ENCODE measurements at regions not wholly inside any gene's neighbourhood (a gene's known extent, or its start where the extent isn't known, plus 50 kb on each side); places are given as distances from the start of the nearest gene placed in this dataset.
A peak's percentile ranks its signal among the peaks of the same experiment; 100 is the strongest.

- no peak for TF ChIP-seq BHLHE40 (IDR thresholded peaks at IDR 0.05; ENCODE audit: borderline replicate concordance)
- no peak for TF ChIP-seq ARNT (IDR thresholded peaks at IDR 0.05)
- TF ChIP-seq SUZ12 (IDR thresholded peaks at IDR 0.05), result no peak
- TF ChIP-seq FOXM1 (IDR thresholded peaks at IDR 0.05; ENCODE audit: borderline replicate concordance), result no peak
- no peak for TF ChIP-seq ZNF384 (IDR thresholded peaks at IDR 0.05)
- TF ChIP-seq TARDBP (IDR thresholded peaks at IDR 0.05), result no peak
- no peak for TF ChIP-seq FOXA1 (IDR thresholded peaks at IDR 0.05)
- TF ChIP-seq CTBP1 (IDR thresholded peaks at IDR 0.05; ENCODE audit: borderline replicate concordance), result no peak
- no peak for TF ChIP-seq FOXK2 (IDR thresholded peaks at IDR 0.05)
- no peak for DNase-seq (ENCODE audit: extremely low spot score)
- POLR2A ChIA-PET, result interaction anchor here (1.0 kb wide), 1 partner anchor 115 kb away, joined by 3 read pairs; no protein-coding TSS in a partner anchor
- CTCF ChIA-PET, result no interaction called here
Measured at GRCh38 chr12:45613855-45614254, 115.7 kb upstream of the ARID2 start.

GRCh38 chr12:45615268-45615667 lies 114.2 kb upstream of the ARID2 start:
- POLR2A ChIA-PET, result no interaction called here
- peak; percentile 32 for DNase-seq (ENCODE audit: extremely low spot score)
- TF ChIP-seq FOXM1 (IDR thresholded peaks at IDR 0.05; ENCODE audit: borderline replicate concordance) (no peak), BHLHE40 (IDR thresholded peaks at IDR 0.05; ENCODE audit: borderline replicate concordance) (no peak), SP1 (IDR thresholded peaks at IDR 0.05) (no peak), NFRKB (IDR thresholded peaks at IDR 0.05) (no peak), SUZ12 (IDR thresholded peaks at IDR 0.05) (no peak), L3MBTL2 (conservative IDR thresholded peaks at IDR 0.05) (no peak), HDGF (IDR thresholded peaks at IDR 0.05; ENCODE audit: borderline replicate concordance) (no peak), CTBP1 (IDR thresholded peaks at IDR 0.05; ENCODE audit: borderline replicate concordance) (peak; percentile 93), ZNF384 (IDR thresholded peaks at IDR 0.05) (no peak), ELF4 (IDR thresholded peaks at IDR 0.05) (no peak), PKNOX1 (IDR thresholded peaks at IDR 0.05) (peak; percentile 96), TARDBP (IDR thresholded peaks at IDR 0.05) (no peak), ARNT (IDR thresholded peaks at IDR 0.05) (no peak), LEF1 (IDR thresholded peaks at IDR 0.05; ENCODE audit: borderline replicate concordance) (no peak), FOXK2 (IDR thresholded peaks at IDR 0.05) (0 out of 2 replicates have a peak, but pooled peaks have one; percentile 69), FOXA1 (IDR thresholded peaks at IDR 0.05) (peak; percentile 86)
- CTCF ChIA-PET, result interaction anchor here (0.7 kb wide), 1 partner anchor 13 kb away, joined by 3 read pairs; no protein-coding TSS in a partner anchor

GRCh38 chr12:45619736-45620135 lies 109.8 kb upstream of the ARID2 start:
- DNase-seq (ENCODE audit: extremely low spot score), result no peak
- no peak for TF ChIP-seq TARDBP (IDR thresholded peaks at IDR 0.05)
- no peak for TF ChIP-seq BHLHE40 (IDR thresholded peaks at IDR 0.05; ENCODE audit: borderline replicate concordance)
- TF ChIP-seq NFRKB (IDR thresholded peaks at IDR 0.05), result no peak
- TF ChIP-seq FOXA1 (IDR thresholded peaks at IDR 0.05), result no peak
- TF ChIP-seq CTBP1 (IDR thresholded peaks at IDR 0.05; ENCODE audit: borderline replicate concordance), result no peak
- TF ChIP-seq LEF1 (IDR thresholded peaks at IDR 0.05; ENCODE audit: borderline replicate concordance), result no peak
- TF ChIP-seq ZNF384 (IDR thresholded peaks at IDR 0.05), result no peak
- no peak for TF ChIP-seq SP1 (IDR thresholded peaks at IDR 0.05)
- TF ChIP-seq FOXK2 (IDR thresholded peaks at IDR 0.05), result no peak
- TF ChIP-seq ARNT (IDR thresholded peaks at IDR 0.05), result no peak
- no peak for TF ChIP-seq HDGF (IDR thresholded peaks at IDR 0.05; ENCODE audit: borderline replicate concordance)
- no peak for TF ChIP-seq PKNOX1 (IDR thresholded peaks at IDR 0.05)
- no peak for TF ChIP-seq ELF4 (IDR thresholded peaks at IDR 0.05)
- no peak for TF ChIP-seq SUZ12 (IDR thresholded peaks at IDR 0.05)
- no peak for TF ChIP-seq FOXM1 (IDR thresholded peaks at IDR 0.05; ENCODE audit: borderline replicate concordance)
- no peak for TF ChIP-seq L3MBTL2 (conservative IDR thresholded peaks at IDR 0.05)
- ChIA-PET POLR2A (no interaction called here), CTCF (no interaction called here)

GRCh38 chr12:45621703-45622102 lies 107.8 kb upstream of the ARID2 start:
- TF ChIP-seq ZNF384 (IDR thresholded peaks at IDR 0.05) (no peak), TARDBP (IDR thresholded peaks at IDR 0.05) (no peak), ARNT (IDR thresholded peaks at IDR 0.05) (no peak), SP1 (IDR thresholded peaks at IDR 0.05) (no peak), LEF1 (IDR thresholded peaks at IDR 0.05; ENCODE audit: borderline replicate concordance) (no peak), FOXK2 (IDR thresholded peaks at IDR 0.05) (no peak), NFRKB (IDR thresholded peaks at IDR 0.05) (no peak), HDGF (IDR thresholded peaks at IDR 0.05; ENCODE audit: borderline replicate concordance) (no peak), FOXM1 (IDR thresholded peaks at IDR 0.05; ENCODE audit: borderline replicate concordance) (no peak)
- CTCF ChIA-PET, result no interaction called here
- DNase-seq (ENCODE audit: extremely low spot score), result no peak
- POLR2A ChIA-PET, result no interaction called here

- CTCF ChIA-PET, result no interaction called here
- TF ChIP-seq FOXK2 (IDR thresholded peaks at IDR 0.05) (no peak), TARDBP (IDR thresholded peaks at IDR 0.05) (no peak), HDGF (IDR thresholded peaks at IDR 0.05; ENCODE audit: borderline replicate concordance) (no peak), PKNOX1 (IDR thresholded peaks at IDR 0.05) (no peak), SUZ12 (IDR thresholded peaks at IDR 0.05) (no peak), BHLHE40 (IDR thresholded peaks at IDR 0.05; ENCODE audit: borderline replicate concordance) (no peak), L3MBTL2 (conservative IDR thresholded peaks at IDR 0.05) (no peak), FOXM1 (IDR thresholded peaks at IDR 0.05; ENCODE audit: borderline replicate concordance) (no peak), CTBP1 (IDR thresholded peaks at IDR 0.05; ENCODE audit: borderline replicate concordance) (no peak), ELF4 (IDR thresholded peaks at IDR 0.05) (no peak), ARNT (IDR thresholded peaks at IDR 0.05) (no peak), SP1 (IDR thresholded peaks at IDR 0.05) (no peak), NFRKB (IDR thresholded peaks at IDR 0.05) (no peak), FOXA1 (IDR thresholded peaks at IDR 0.05) (no peak), LEF1 (IDR thresholded peaks at IDR 0.05; ENCODE audit: borderline replicate concordance) (no peak), ZNF384 (IDR thresholded peaks at IDR 0.05) (no peak)
- POLR2A ChIA-PET, result no interaction called here
- DNase-seq (ENCODE audit: extremely low spot score), result no peak
Measured at GRCh38 chr12:45622210-45622937, 107.1 kb upstream of the ARID2 start.
